ENCODE measurements at regions not wholly inside any gene's neighbourhood (a gene's known extent, or its start where the extent isn't known, plus 50 kb on each side); places are given as distances from the start of the nearest gene placed in this dataset. TPM values are rescaled to one million over a fixed set of nuclear protein-coding genes. Genes with fewer than 3 reads are reported as not detected.

- POLR2A ChIA-PET (ENCODE audit: low non-redundant PET): no interaction called here
These were observed 51.8 kb upstream of the IGLL5 start for GRCh38 chr22:22835771-22836291.

GRCh38 chr22:22836635-22837034 lies 51.0 kb upstream of the IGLL5 start:
- no peak for DNase-seq (ENCODE audit: low spot score)
- peaks cover 15% of the 10 kb centered on the region for H3K27me3 ChIP-seq (replicated peaks; ENCODE audit: insufficient read depth, low read depth, low read length, poor library complexity)
- no peak for TF ChIP-seq EZH2 (IDR thresholded peaks at IDR 0.05; ENCODE audit: borderline replicate concordance, low read depth, low read length, poor library complexity, severe bottlenecking)
- TF ChIP-seq, protein P1, sequence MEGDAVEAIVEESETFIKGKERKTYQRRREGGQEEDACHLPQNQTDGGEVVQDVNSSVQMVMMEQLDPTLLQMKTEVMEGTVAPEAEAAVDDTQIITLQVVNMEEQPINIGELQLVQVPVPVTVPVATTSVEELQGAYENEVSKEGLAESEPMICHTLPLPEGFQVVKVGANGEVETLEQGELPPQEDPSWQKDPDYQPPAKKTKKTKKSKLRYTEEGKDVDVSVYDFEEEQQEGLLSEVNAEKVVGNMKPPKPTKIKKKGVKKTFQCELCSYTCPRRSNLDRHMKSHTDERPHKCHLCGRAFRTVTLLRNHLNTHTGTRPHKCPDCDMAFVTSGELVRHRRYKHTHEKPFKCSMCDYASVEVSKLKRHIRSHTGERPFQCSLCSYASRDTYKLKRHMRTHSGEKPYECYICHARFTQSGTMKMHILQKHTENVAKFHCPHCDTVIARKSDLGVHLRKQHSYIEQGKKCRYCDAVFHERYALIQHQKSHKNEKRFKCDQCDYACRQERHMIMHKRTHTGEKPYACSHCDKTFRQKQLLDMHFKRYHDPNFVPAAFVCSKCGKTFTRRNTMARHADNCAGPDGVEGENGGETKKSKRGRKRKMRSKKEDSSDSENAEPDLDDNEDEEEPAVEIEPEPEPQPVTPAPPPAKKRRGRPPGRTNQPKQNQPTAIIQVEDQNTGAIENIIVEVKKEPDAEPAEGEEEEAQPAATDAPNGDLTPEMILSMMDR (conservative IDR thresholded peaks at IDR 0.05; ENCODE audit: low read depth, low read length): no peak
- intact Hi-C loops (cut with micrococcal nuclease; ENCODE audit: unreplicated experiment): no loop called here
- no peaks in the 10 kb centered on the region for H3K9me3 ChIP-seq (ENCODE audit: low read depth, low read length, poor library complexity, severe bottlenecking)
- BruUV-seq (replicated peaks): no TSS peak
- H3K36me3 ChIP-seq (ENCODE audit: insufficient read depth, low read length, poor library complexity, severe bottlenecking): no peaks in the 10 kb centered on the region
- H3K27ac ChIP-seq (ENCODE audit: low read depth, low read length, poor library complexity, severe bottlenecking): no peak overlapping the region
- no peak overlapping the region for H3K4me3 ChIP-seq (ENCODE audit: low read depth, low read length, poor library complexity, severe bottlenecking)
- POLR2A ChIA-PET (ENCODE audit: low non-redundant PET): no interaction called here
- H3K4me1 ChIP-seq (ENCODE audit: insufficient read depth, low read length, poor library complexity, severe bottlenecking): no peaks in the 10 kb centered on the region
- CTCF ChIA-PET: no interaction called here

More at GRCh38 chr22:22835771-22836291, 51.8 kb upstream of the IGLL5 start:
- no peaks in the 10 kb centered on the region for H3K9me3 ChIP-seq (ENCODE audit: low read depth, low read length, poor library complexity, severe bottlenecking)
- CTCF ChIA-PET: no interaction called here
- no TSS peak for BruUV-seq (replicated peaks)
- H3K4me1 ChIP-seq (ENCODE audit: insufficient read depth, low read length, poor library complexity, severe bottlenecking): no peaks in the 10 kb centered on the region
- TF ChIP-seq, protein P1 (conservative IDR thresholded peaks at IDR 0.05; ENCODE audit: low read depth, low read length): no peak
- TF ChIP-seq EZH2 (IDR thresholded peaks at IDR 0.05; ENCODE audit: borderline replicate concordance, low read depth, low read length, poor library complexity, severe bottlenecking): no peak
- intact Hi-C loops (cut with micrococcal nuclease; ENCODE audit: unreplicated experiment): no loop called here
- no peak overlapping the region for H3K27ac ChIP-seq (ENCODE audit: low read depth, low read length, poor library complexity, severe bottlenecking)
- DNase-seq (ENCODE audit: low spot score): no peak
- no peak overlapping the region for H3K4me3 ChIP-seq (ENCODE audit: low read depth, low read length, poor library complexity, severe bottlenecking)
- H3K36me3 ChIP-seq (ENCODE audit: insufficient read depth, low read length, poor library complexity, severe bottlenecking): no peaks in the 10 kb centered on the region
- H3K27me3 ChIP-seq (replicated peaks; ENCODE audit: insufficient read depth, low read depth, low read length, poor library complexity): peaks cover 18% of the 10 kb centered on the region

Small RNA genes in the stretch of these regions (microRNA-seq; reads per million reads assigned to microRNA genes)
- not detected for gene MIR650

All from A673 (cell line).